Effector CD4-positive, alpha-beta T cell (primary cell): ENCODE measurements at regions not wholly inside any gene's neighbourhood (a gene's known extent, or its start where the extent isn't known, plus 50 kb on each side); places are given as distances from the start of the nearest gene placed in this dataset.
"Not testable (repeated sequence)": the region's sequence is repeated elsewhere in the genome, so short reads cannot be mapped to it uniquely, and the experiment has no call there.

Experiments used
- DNase-seq: peaks from one replicate; pipeline ENCODE4 v3.0.0-alpha.2; 2020

GRCh38 chr19:28655054-28655453, 557.9 kb downstream of the UQCRFS1 start:
- no peak for DNase-seq

- DNase-seq = no peak
Observed at GRCh38 chr19:28652765-28653164, 560.2 kb downstream of the UQCRFS1 start.

- no peak for DNase-seq
Observed at GRCh38 chr19:28646629-28647028, 566.3 kb downstream of the UQCRFS1 start.

GRCh38 chr19:28644169-28644775, 568.7 kb downstream of the UQCRFS1 start:
- no peak for DNase-seq

GRCh38 chr19:28642787-28643683, 569.9 kb downstream of the UQCRFS1 start:
- DNase-seq = no peak

- no peak for DNase-seq
Observed at GRCh38 chr19:28641395-28641794, 571.6 kb downstream of the UQCRFS1 start.

GRCh38 chr19:28640506-28640905, 572.4 kb downstream of the UQCRFS1 start:
- DNase-seq = no peak

GRCh38 chr19:28638445-28638844, 574.5 kb downstream of the UQCRFS1 start:
- DNase-seq = no peak

GRCh38 chr19:28636706-28637105, 576.2 kb downstream of the UQCRFS1 start:
- DNase-seq = no peak

- DNase-seq = no peak
Observed at GRCh38 chr19:28636016-28636629, 576.8 kb downstream of the UQCRFS1 start.

GRCh38 chr19:28634837-28635236, 578.1 kb downstream of the UQCRFS1 start:
- no peak for DNase-seq

- no peak for DNase-seq
Observed at GRCh38 chr19:28634019-28634328, 579.0 kb downstream of the UQCRFS1 start.

GRCh38 chr19:28633319-28634018, 579.5 kb downstream of the UQCRFS1 start:
- DNase-seq = no peak

GRCh38 chr19:28632371-28633080, 580.4 kb downstream of the UQCRFS1 start:
- no peak for DNase-seq

- no peak for DNase-seq
Observed at GRCh38 chr19:28631961-28632360, 581.0 kb downstream of the UQCRFS1 start.

GRCh38 chr19:28627669-28628068, 585.3 kb downstream of the UQCRFS1 start:
- no peak for DNase-seq

- not testable (repeated sequence) for DNase-seq
Observed at GRCh38 chr19:28626407-28626806, 586.5 kb downstream of the UQCRFS1 start.

- DNase-seq = no peak
Observed at GRCh38 chr19:28619816-28620429, 593.0 kb downstream of the UQCRFS1 start.

- no peak for DNase-seq
Observed at GRCh38 chr19:28618504-28618903, 594.4 kb downstream of the UQCRFS1 start.

GRCh38 chr19:28615966-28616365, 597.0 kb downstream of the UQCRFS1 start:
- DNase-seq = no peak

GRCh38 chr19:28615546-28615916, 597.4 kb downstream of the UQCRFS1 start:
- no peak for DNase-seq
